Heart right ventricle (tissue), 16 donors: ENCODE measurements at regions not wholly inside any gene's neighbourhood (a gene's known extent, or its start where the extent isn't known, plus 50 kb on each side); places are given as distances from the start of the nearest gene placed in this dataset.
"Not testable (repeated sequence)": the region's sequence is repeated elsewhere in the genome, so short reads cannot be mapped to it uniquely, and the experiment has no call there.

Experiments used
- ATAC-seq, 8 donors: fragments of 200-7000 bp; cut with Tn5 transposase; one replicate each; pipeline ENCODE4 v1.9.1; 2020; ENCODE audit warnings: mild to moderate bottlenecking in 8 of 8, moderate library complexity in 8 of 8, moderate number of reproducible peaks in 1 of 8
- DNase-seq, 2 donors: peaks; one replicate each; pipeline ENCODE4 v3.0.0-alpha.2; 2020
- H3K27ac ChIP-seq, 10 donors: fragments of 200-600 bp; sonication (generic) in 2 of 10; one replicate each; pipeline versions ENCODE4 v1.5.0 to v1.8.0; 2020 to 2022; ENCODE audit warnings: mild to moderate bottlenecking in 3 of 10
- H3K27me3 ChIP-seq, 7 donors: fragments of 200-600 bp; one replicate each; pipeline ENCODE4 v1.8.0; 2021 to 2022; ENCODE audit warnings: mild to moderate bottlenecking in 2 of 7
- H3K36me3 ChIP-seq, 9 donors: fragments of 200-600 bp; sonication (generic) in 1 of 9; one replicate each; pipeline versions ENCODE4 v1.5.0 to v1.8.0; 2020 to 2022; ENCODE audit warnings: mild to moderate bottlenecking in 2 of 9
- H3K4me1 ChIP-seq, 9 donors: fragments of 200-600 bp; sonication (generic) in 1 of 9; one replicate each; pipeline versions ENCODE4 v1.5.0 to v1.8.0; 2020 to 2022; ENCODE audit warnings: mild to moderate bottlenecking in 4 of 9
- H3K4me3 ChIP-seq, 10 donors: fragments of 200-600 bp; sonication (generic) in 2 of 10; one replicate each; pipeline versions ENCODE4 v1.5.0 to v1.8.0; 2020 to 2022; ENCODE audit warnings: mild to moderate bottlenecking in 7 of 10, moderate library complexity in 2 of 10
- H3K9me3 ChIP-seq, 11 donors: fragments of 200-600 bp in 10 of 11; sonication (generic) in 2 of 11; one replicate each; pipeline versions ENCODE4 v1.5.0 to v1.8.0; 2013 to 2022; ENCODE audit warnings: mild to moderate bottlenecking in 2 of 11, control low read depth in 1 of 11, moderate library complexity in 1 of 11
- WGBS, 2 donors: extraction: QIAGEN DNeasy Blood & Tissue Kit; methylation state at CpG; one replicate each; pipeline ENCODE4 v1.1.7; 2013; ENCODE audit warnings: inconsistent platforms in 1 of 2; 5-methylcytosine and 5-hydroxymethylcytosine counted together
- intact Hi-C, 10 donors: fragments of 100-400 bp; cut with DNase I; formaldehyde crosslinking; loops; one replicate each; pipeline versions ENCODE4 v1.11.1 to v1.14.2; 2022
- donor health status: Arrhythmogenic right ventricular cardiomyopathy.
- donor health status: ischemic (EF 13 %, LVEDD 7.1; RV severe dilation, severe dysfunction).
- donor health status: healthy with polysubstance abuse.
- donor health status: DM: no; HTN: yes; CAD: no.
- donor health status: DM: no; HTN: no; CAD: no.
- donor health status: ischemic (EF 25% LVEDD 6.9; RV normal size, moderate dysfunction).
- donor health status: ischemic (EF 25% LVEDD 5.7; RV mildly dilated, moderate dysfunction).
- donor health status: healthy.
- donor health status: DM: yes; HTN: yes; CAD: no.
- donor health status: Ischemic cardiomyopathy.
- donor health status: ischemic (EF 35%, LVEDD 5.7; RV mildly dilated, moderate dysfunction).
- donor health status: nonischemic (EF 11% LVEDD 7.7; RV severe dilation, severe dysfunction).
- donor health status: DM: yes; HTN: yes; CAD: no.
- donor health status: PGD.
- donor health status: ischemic (EF 29% LVEDD 5.4; RV normal size, mild dysfunction).
- donor health status: nonischemic (EF 23%, LVEDD 6.1; RV moderate dilation, normal function).

- peak in 3 of 8 donors; percentile 47 to 79 (median 64) for ATAC-seq
- not testable (repeated sequence) for H3K4me1 ChIP-seq
- no CpG with 5 or more reads among the region's 3 CpGs for WGBS, 2 donors
Observed at GRCh38 chrY:25562420-25562819, 59.5 kb upstream of the CDY1 start.

GRCh38 chrY:25570746-25571145 is 51.2 kb upstream of the CDY1 start:
- DNase-seq, H3K4me1 ChIP-seq, H3K9me3 ChIP-seq, intact Hi-C loops, H3K27me3 ChIP-seq, H3K27ac ChIP-seq, H3K36me3 ChIP-seq, ATAC-seq, H3K4me3 ChIP-seq: not testable (repeated sequence)
- no CpG with 5 or more reads among the region's 2 CpGs for WGBS, 2 donors

More at GRCh38 chrY:25562420-25562819, 59.5 kb upstream of the CDY1 start:
- DNase-seq, H3K27me3 ChIP-seq, H3K36me3 ChIP-seq, H3K27ac ChIP-seq, H3K9me3 ChIP-seq, intact Hi-C loops, H3K4me3 ChIP-seq: not testable (repeated sequence)
